Endometrium (tissue), 2 donors: ENCODE measurements at regions not wholly inside any gene's neighbourhood (a gene's known extent, or its start where the extent isn't known, plus 50 kb on each side); places are given as distances from the start of the nearest gene placed in this dataset.
"Not testable (repeated sequence)": the region's sequence is repeated elsewhere in the genome, so short reads cannot be mapped to it uniquely, and the experiment has no call there.

Experiments used
- FAIRE-seq: peaks from 2 replicates; lab custom pipeline; 2012; peaks lifted over from hg19 to GRCh38; lab: Jason Lieb, UNC
- donor health status: control.
- donor health status: control.

GRCh38 chrX:77160301-77160700 lies 286.9 kb upstream of the FGF16 start:
- FAIRE-seq, result no peak

- no peak for FAIRE-seq
Observed at GRCh38 chrX:77162777-77163176, 284.4 kb upstream of the FGF16 start.

- FAIRE-seq, result no peak
Observed at GRCh38 chrX:77167993-77168392, 279.2 kb upstream of the FGF16 start.

GRCh38 chrX:77174680-77175519 lies 272.3 kb upstream of the FGF16 start:
- no peak for FAIRE-seq

GRCh38 chrX:77200663-77201062 lies 246.5 kb upstream of the FGF16 start:
- FAIRE-seq, result peak; percentile 68

GRCh38 chrX:77223046-77223445 lies 224.1 kb upstream of the FGF16 start:
- no peak for FAIRE-seq

GRCh38 chrX:77264490-77264889 lies 182.7 kb upstream of the FGF16 start:
- no peak for FAIRE-seq

GRCh38 chrX:77275392-77275791 lies 171.8 kb upstream of the FGF16 start:
- FAIRE-seq, result no peak

GRCh38 chrX:77276742-77277141 lies 170.4 kb upstream of the FGF16 start:
- FAIRE-seq, result no peak

- FAIRE-seq, result no peak
Observed at GRCh38 chrX:77277911-77278310, 169.3 kb upstream of the FGF16 start.

GRCh38 chrX:77279373-77279772 lies 167.8 kb upstream of the FGF16 start:
- not testable (repeated sequence) for FAIRE-seq

- no peak for FAIRE-seq
Observed at GRCh38 chrX:77293331-77293995, 153.7 kb upstream of the FGF16 start.

GRCh38 chrX:77298296-77298695 lies 148.9 kb upstream of the FGF16 start:
- no peak for FAIRE-seq

- no peak for FAIRE-seq
Observed at GRCh38 chrX:77298790-77299189, 148.4 kb upstream of the FGF16 start.

- FAIRE-seq, result no peak
Observed at GRCh38 chrX:77299549-77299948, 147.6 kb upstream of the FGF16 start.

- no peak for FAIRE-seq
Observed at GRCh38 chrX:77342004-77342403, 105.2 kb upstream of the FGF16 start.

GRCh38 chrX:77346859-77347258 lies 100.3 kb upstream of the FGF16 start:
- FAIRE-seq, result no peak

GRCh38 chrX:77347572-77347971 lies 99.6 kb upstream of the FGF16 start:
- no peak for FAIRE-seq

GRCh38 chrX:77389891-77390290 lies 57.3 kb upstream of the FGF16 start:
- FAIRE-seq, result no peak

- FAIRE-seq, result not testable (repeated sequence)
Observed at GRCh38 chrX:77390365-77390764, 56.8 kb upstream of the FGF16 start.

GRCh38 chrX:77396781-77397180 lies 50.4 kb upstream of the FGF16 start:
- FAIRE-seq, result no peak
